CD4-positive, alpha-beta T cell (primary cell): ENCODE measurements at regions not wholly inside any gene's neighbourhood (a gene's known extent, or its start where the extent isn't known, plus 50 kb on each side); places are given as distances from the start of the nearest gene placed in this dataset.

Experiments used
- ATAC-seq: fragments of 200-7000 bp; cut with Tn5 transposase; one replicate; pipeline ENCODE4 v1.10.0; 2022; ENCODE audit warnings: mild to moderate bottlenecking; ENCODE audit not compliant: poor library complexity
- CTCF ChIA-PET: fragments of 350-600 bp; sonication (Branson Sonifier 250); formaldehyde crosslinking; loops from one replicate; lab custom pipeline; 2021; ENCODE audit warnings: antibody characterized with exemption, inconsistent platforms; lab: Charles Lee
- POLR2A ChIA-PET: fragments of 350-600 bp; sonication (Branson Sonifier 250); formaldehyde crosslinking; loops from one replicate; lab custom pipeline; 2021; ENCODE audit warnings: antibody characterized with exemption, inconsistent platforms; lab: Charles Lee
- DNase-seq, 14 experiments: peaks; one replicate each; pipeline ENCODE4 v3.0.0-alpha.2; 2013 to 2020; ENCODE audit warnings: mixed read lengths in 2 of 14
- H3K27ac ChIP-seq, 2 donors: one replicate each; pipeline versions ENCODE4 v1.5.1 to v1.7.0; 2013; ENCODE audit warnings: low read length in 2 of 2, low read depth in 1 of 2, mild to moderate bottlenecking in 1 of 2
- H3K27me3 ChIP-seq, 2 experiments: 1 replicate in 1 of 2; 2 replicates in 1 of 2; pipeline versions ENCODE4 v1.6.1 to v1.7.0; 2013; ENCODE audit warnings: low read length in 2 of 2, control low read depth in 1 of 2, mild to moderate bottlenecking in 1 of 2, moderate library complexity in 1 of 2; ENCODE audit not compliant: insufficient read depth in 2 of 2, control insufficient read depth in 1 of 2
- H3K36me3 ChIP-seq: one replicate; pipeline ENCODE4 v1.6.1; 2013; ENCODE audit warnings: low read length, control low read depth; ENCODE audit not compliant: insufficient read depth
- H3K4me1 ChIP-seq: one replicate; pipeline ENCODE4 v1.6.1; 2013; ENCODE audit warnings: low read length, control low read depth; ENCODE audit not compliant: insufficient read depth
- H3K4me3 ChIP-seq: one replicate; pipeline ENCODE4 v1.5.1; 2013; ENCODE audit warnings: mild to moderate bottlenecking, low read length, moderate library complexity
- H3K9me3 ChIP-seq, 2 experiments: 1 replicate in 1 of 2; 2 replicates in 1 of 2; pipeline versions ENCODE4 v1.6.1 to v1.7.0; 2013; ENCODE audit warnings: low read length in 2 of 2, mild to moderate bottlenecking in 2 of 2, control low read depth in 1 of 2, moderate library complexity in 1 of 2; ENCODE audit not compliant: control insufficient read depth in 1 of 2, insufficient read depth in 1 of 2
- H3K27ac Mint-ChIP-seq: one replicate; pipeline ENCODE4 v1.8.0; 2020; ENCODE audit warnings: mixed read lengths
- H3K27me3 Mint-ChIP-seq: one replicate; pipeline ENCODE4 v1.8.0; 2021; ENCODE audit warnings: mixed read lengths
- H3K36me3 Mint-ChIP-seq: one replicate; pipeline ENCODE4 v1.8.0; 2021; ENCODE audit warnings: low read depth, mixed read lengths
- H3K4me1 Mint-ChIP-seq: one replicate; pipeline ENCODE4 v1.8.0; 2021; ENCODE audit warnings: low read depth, mixed read lengths
- H3K4me3 Mint-ChIP-seq: one replicate; pipeline ENCODE4 v1.8.0; 2020; ENCODE audit warnings: mild to moderate bottlenecking, mixed read lengths
- H3K9me3 Mint-ChIP-seq: one replicate; pipeline ENCODE4 v1.8.0; 2020; ENCODE audit warnings: mixed read lengths
- intact Hi-C, 2 experiments: fragments of 100-400 bp; cut with DNase I in 1 of 2; cut with micrococcal nuclease in 1 of 2; formaldehyde crosslinking; loops; one replicate each; pipeline versions ENCODE4 v1.15.1 to v1.9.0; 2023 to 2025; cut with DNase I, micrococcal nuclease
- TF ChIP-seq, protein P1 (sequence below): fragments of 200-600 bp; IDR thresholded peaks from one replicate; pipeline ENCODE4 v1.8.0; 2022; ENCODE audit warnings: antibody characterized with exemption, mild to moderate bottlenecking

DNA sequence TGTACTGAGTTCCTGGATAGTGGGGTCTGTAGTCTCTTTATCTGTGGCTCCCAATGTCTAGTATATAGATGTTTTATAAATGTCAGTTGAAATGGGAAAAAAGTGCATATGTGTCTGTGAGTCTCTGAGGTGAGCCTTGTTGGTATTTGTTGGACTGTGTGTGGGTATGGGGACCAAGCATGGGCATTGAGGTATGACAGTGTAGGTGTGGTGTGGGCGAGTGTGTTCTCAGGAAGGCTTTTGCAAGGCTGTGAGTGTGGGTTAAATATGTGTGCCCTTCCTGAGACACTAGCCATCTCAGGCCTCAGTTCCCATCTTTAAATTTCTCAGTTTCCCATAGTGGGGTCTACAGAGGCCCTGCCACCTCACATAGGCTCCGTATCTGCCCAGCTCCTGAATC, 440.2 kb upstream of the CCL2 start:
- POLR2A ChIA-PET: no interaction called here
- no peak for ATAC-seq
- no peak overlapping the region for H3K27ac ChIP-seq
- no peaks in the 10 kb centered on the region for H3K9me3 ChIP-seq
- no peak overlapping the region for H3K4me3 ChIP-seq
- Mint-ChIP-seq H3K9me3 (no peaks in the 10 kb centered on the region), H3K4me3 (no peak overlapping the region), H3K27me3 (peaks cover 25% of the 10 kb centered on the region), H3K4me1 (no peaks in the 10 kb centered on the region), H3K27ac (no peak overlapping the region), H3K36me3 (no peaks in the 10 kb centered on the region)
- TF ChIP-seq, protein P1, sequence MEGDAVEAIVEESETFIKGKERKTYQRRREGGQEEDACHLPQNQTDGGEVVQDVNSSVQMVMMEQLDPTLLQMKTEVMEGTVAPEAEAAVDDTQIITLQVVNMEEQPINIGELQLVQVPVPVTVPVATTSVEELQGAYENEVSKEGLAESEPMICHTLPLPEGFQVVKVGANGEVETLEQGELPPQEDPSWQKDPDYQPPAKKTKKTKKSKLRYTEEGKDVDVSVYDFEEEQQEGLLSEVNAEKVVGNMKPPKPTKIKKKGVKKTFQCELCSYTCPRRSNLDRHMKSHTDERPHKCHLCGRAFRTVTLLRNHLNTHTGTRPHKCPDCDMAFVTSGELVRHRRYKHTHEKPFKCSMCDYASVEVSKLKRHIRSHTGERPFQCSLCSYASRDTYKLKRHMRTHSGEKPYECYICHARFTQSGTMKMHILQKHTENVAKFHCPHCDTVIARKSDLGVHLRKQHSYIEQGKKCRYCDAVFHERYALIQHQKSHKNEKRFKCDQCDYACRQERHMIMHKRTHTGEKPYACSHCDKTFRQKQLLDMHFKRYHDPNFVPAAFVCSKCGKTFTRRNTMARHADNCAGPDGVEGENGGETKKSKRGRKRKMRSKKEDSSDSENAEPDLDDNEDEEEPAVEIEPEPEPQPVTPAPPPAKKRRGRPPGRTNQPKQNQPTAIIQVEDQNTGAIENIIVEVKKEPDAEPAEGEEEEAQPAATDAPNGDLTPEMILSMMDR: no peak
- CTCF ChIA-PET: no interaction called here
- peaks cover 0 to 7% of the 10 kb centered on the region in 2 experiments for H3K27me3 ChIP-seq
- intact Hi-C loops: no loop called here
- DNase-seq: no peak
- H3K36me3 ChIP-seq: no peaks in the 10 kb centered on the region
- H3K4me1 ChIP-seq: no peaks in the 10 kb centered on the region

DNA sequence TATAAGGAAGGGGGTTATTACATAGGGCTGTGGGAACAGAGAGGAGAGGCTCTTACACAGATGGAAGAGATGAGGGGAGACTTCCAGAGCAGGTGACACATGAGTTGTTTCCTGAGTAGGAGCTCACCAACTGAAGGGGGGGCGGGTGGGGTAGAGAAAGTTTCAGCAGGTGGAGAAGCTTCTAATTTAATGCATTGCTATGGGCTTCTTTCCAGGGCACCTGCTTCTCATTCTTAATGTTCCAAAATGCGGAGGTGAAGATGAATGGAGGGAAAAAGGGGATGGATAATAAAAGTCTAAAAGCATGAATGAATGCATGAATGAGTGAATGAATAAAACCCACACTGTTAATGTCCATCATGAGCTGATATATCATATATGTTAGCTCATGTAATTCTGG, 439.0 kb upstream of the CCL2 start:
- ATAC-seq: no peak
- H3K9me3 ChIP-seq: no peaks in the 10 kb centered on the region
- no peak for DNase-seq
- Mint-ChIP-seq H3K4me3 (no peak overlapping the region), H3K9me3 (no peaks in the 10 kb centered on the region), H3K27me3 (peaks cover 22% of the 10 kb centered on the region), H3K27ac (no peak overlapping the region), H3K4me1 (no peaks in the 10 kb centered on the region), H3K36me3 (no peaks in the 10 kb centered on the region)
- H3K36me3 ChIP-seq: no peaks in the 10 kb centered on the region
- H3K27ac ChIP-seq: no peak overlapping the region
- H3K4me3 ChIP-seq: no peak overlapping the region
- TF ChIP-seq, protein P1: no peak
- no peaks in the 10 kb centered on the region for H3K4me1 ChIP-seq
- CTCF ChIA-PET: no interaction called here
- intact Hi-C loops: no loop called here
- POLR2A ChIA-PET: no interaction called here
- peaks cover 0 to 7% of the 10 kb centered on the region in 2 experiments for H3K27me3 ChIP-seq

DNA sequence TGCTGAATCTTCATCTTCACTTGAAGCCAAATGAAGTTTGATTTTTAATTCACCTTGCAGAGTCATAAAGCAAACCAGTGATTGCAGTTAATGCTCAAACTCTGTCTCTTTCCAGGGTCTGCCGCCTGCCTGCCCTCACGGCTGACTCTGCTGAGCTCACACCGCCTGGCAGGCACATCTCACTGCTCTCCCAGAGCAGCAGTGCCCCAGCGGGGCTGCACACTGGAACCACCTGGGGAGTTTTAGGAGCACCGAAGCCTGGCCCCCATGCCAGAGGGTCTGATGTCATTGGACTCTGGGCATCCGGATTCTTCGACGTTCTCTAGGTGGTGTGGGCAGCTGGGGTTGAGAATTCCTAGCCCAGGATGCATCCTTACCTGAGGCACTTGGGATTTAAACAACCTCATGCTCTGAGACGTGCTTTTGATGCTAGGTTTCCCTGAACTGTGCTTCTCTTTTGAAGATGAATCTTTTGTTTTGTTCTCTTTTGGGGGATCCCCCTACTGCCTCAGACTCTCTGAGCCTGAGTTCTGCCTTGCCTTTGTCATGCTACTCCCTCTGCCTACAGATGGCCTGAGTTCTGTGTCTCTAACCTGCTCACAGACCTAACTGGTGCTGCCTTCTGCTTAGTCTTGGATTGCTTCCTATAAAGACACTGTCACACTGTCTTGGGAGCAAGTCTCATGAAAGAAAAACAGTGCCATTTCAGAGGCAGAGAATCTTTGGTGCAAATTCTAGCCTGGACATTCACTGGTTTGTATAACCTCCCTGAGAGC, 438.1 kb upstream of the CCL2 start:
- no peaks in the 10 kb centered on the region for H3K9me3 ChIP-seq
- no peak for DNase-seq
- Mint-ChIP-seq H3K4me1 (no peaks in the 10 kb centered on the region), H3K4me3 (no peak overlapping the region), H3K36me3 (no peaks in the 10 kb centered on the region), H3K27me3 (peaks cover 21% of the 10 kb centered on the region), H3K27ac (no peak overlapping the region), H3K9me3 (no peaks in the 10 kb centered on the region)
- intact Hi-C loops: no loop called here
- H3K27ac ChIP-seq: no peak overlapping the region
- H3K27me3 ChIP-seq: peaks cover 0 to 7% of the 10 kb centered on the region in 2 experiments
- H3K4me1 ChIP-seq: no peaks in the 10 kb centered on the region
- no peaks in the 10 kb centered on the region for H3K36me3 ChIP-seq
- H3K4me3 ChIP-seq: no peak overlapping the region
- no peak for ATAC-seq
- ChIA-PET POLR2A (no interaction called here), CTCF (no interaction called here)
- TF ChIP-seq, protein P1: no peak
